Activated CD8-positive, alpha-beta memory T cell treated with anti-CD3 and anti-CD28 coated beads for 48 hours (primary cell): ENCODE measurements at regions not wholly inside any gene's neighbourhood (a gene's known extent, or its start where the extent isn't known, plus 50 kb on each side); places are given as distances from the start of the nearest gene placed in this dataset.
A peak's percentile ranks its signal among the peaks of the same experiment; 100 is the strongest.

Experiments
- DNase-seq, 3 experiments: peaks; one replicate each; pipeline ENCODE4 v3.0.0-alpha.2; 2020; ENCODE audit warnings: low read depth in 2 of 3, low spot score in 2 of 3

DNA sequence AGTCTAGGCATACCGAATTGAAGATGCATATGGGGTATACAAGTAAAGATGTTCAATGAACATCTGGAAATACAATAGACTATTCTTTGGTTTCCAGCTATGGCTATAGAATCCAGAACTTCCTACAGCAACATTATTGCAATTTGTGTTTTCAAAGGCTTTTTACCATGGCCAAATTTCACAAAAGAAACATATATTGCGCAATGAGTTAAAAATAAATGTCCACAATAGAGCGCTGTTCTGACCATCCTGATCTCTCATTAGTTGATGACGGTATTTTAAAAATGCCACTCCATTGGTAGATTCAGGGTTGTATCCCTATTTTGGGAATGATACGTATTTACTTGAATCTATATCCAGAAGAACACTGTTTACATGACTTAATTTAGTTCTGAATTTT is 139.2 kb downstream of the LINC00632 start:
- DNase-seq: no peak

GRCh38 chrX:140860718-140861117 is 141.7 kb upstream of the SPANXB1 start:
- no peak for DNase-seq

GRCh38 chrX:140866446-140866845 is 135.9 kb upstream of the SPANXB1 start:
- DNase-seq: no peak

DNA sequence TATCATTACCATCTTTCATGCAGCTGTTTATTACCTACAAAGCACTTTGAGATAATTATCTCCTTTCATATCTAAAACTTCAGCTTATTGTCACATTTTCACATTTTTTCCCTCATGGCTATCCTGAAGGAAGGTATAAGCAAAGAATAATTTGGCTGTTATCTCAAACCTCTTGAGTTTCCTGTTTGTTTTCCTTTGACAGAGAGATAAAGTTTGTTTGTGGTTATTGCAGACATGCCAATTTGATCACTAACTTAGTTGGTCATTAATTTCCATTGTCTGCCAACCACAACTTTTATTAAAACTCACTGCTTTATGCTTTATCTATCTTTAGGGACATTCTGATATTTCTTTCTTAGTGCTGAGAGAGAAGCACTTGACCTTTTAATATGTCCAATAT is 89.8 kb upstream of the SPANXB1 start:
- no peak for DNase-seq

- DNase-seq: no peak
Measured at GRCh38 chrX:140913802-140914501, 88.4 kb upstream of the SPANXB1 start.

GRCh38 chrX:140916872-140917271 is 85.5 kb upstream of the SPANXB1 start:
- DNase-seq: no peak

DNA sequence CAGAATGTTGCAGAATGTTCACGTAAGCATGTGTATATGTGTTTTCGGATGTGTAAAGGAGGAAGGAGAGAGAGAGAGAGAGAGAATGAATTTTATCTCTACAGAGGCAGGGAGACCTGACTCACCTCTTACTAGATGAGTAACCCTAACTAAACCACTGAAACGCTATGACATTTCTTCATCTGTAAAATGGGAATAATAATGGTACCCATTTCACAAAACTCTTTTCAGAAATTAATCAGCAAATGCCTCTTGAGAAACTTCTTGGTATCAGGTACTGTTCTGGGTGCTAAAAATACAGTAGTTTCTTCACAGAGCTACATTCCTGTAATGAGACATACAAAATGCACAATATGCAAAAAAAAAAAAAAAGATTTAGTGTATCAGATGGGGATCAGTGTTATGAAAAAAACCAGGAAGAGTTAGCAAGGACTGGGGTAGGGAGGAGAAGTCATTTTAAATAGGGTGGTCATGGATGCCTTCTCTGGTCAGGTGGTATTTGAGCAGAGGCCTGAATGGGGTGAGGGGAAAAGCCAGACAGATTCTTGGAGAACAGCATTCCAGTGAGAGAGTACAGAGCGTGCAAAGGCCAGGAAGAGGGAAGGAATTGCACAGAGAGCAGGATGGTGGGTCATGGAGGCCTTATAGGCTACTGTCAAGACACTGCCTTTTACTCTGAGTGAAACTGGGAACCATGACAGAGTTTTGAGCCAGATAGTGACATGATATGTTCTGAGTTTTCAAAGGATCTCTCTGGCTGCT is 84.9 kb upstream of the SPANXB1 start:
- DNase-seq: no peak

- peak in 1 of 3 experiments; percentile 4 for DNase-seq
Measured at GRCh38 chrX:140918398-140919038, 83.9 kb upstream of the SPANXB1 start.

DNA sequence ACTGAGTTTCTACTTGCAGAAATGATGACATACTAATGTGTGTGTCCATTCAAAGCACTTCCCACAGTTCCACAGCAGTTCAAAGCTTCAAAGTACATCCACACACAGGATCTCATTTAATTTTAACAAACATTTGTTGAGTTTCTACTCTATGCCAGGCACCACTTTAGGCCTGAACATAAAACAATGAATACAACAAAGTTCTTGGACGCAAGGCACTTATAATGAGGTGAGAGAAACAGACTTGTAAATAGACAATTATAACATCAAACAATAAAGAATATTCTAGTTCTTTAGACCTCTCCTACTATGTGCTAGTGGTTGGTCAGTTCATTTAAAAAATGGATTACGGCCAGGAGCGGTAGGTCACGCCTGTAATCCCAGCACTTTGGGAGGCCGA is 82.0 kb upstream of the SPANXB1 start:
- no peak for DNase-seq

DNA sequence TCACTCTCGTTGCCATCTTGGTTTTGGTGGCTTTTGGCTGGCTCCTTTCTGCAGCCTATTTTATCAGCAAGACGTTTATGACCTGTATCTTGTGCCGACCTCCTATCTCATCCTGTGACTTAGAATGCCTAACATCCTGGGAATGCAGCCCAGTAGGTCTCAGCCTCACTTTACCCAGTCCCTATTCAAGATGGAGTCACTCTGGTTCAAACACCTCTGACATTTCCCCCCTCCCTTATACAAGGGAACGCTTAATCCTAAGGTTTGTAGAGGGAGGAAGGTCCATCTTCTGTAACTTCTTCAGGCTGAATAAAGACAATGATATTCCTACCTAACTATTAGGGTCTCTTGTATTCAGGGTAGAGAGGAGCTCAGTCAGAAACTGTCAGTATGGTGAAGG is 79.3 kb upstream of the SPANXB1 start:
- DNase-seq: no peak

DNA sequence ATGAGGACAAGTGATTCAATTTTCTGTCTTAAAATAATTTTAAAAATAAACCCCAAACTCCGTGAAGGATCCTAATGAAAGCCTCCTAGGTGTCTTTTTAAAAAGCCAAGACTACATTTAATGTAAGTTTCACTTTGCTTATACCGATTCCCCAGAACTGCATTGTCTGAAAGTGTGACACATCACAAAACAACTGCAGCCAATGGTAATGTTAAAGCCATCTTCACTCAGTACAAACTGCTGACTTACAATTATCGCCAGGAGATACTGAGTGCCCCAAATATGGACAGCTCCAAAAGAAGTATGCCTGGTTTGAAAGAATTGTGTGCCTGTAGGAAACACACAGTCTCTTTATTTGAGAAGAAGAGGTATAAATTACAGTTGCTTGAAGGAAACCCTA is 73.7 kb upstream of the SPANXB1 start:
- DNase-seq: no peak

DNA sequence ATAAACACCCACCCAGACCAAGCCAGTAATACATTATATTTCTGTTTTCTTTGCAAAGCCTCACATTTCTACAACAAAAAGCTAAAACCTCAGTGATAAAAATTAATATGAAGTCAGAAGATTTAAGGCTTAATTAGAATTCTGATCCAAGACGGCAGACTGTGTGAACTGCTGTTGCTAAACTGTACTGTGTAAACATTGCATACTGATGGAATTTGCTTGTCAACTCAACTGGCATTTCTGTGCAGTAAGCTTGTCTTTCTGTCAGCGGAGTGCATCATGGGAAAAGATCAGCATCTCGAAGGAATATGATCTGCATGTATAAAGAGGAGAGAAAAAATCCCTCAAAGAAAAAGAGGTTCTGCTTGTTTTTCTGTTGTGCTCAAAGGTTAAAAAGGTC is 69.4 kb upstream of the SPANXB1 start:
- DNase-seq: no peak

DNA sequence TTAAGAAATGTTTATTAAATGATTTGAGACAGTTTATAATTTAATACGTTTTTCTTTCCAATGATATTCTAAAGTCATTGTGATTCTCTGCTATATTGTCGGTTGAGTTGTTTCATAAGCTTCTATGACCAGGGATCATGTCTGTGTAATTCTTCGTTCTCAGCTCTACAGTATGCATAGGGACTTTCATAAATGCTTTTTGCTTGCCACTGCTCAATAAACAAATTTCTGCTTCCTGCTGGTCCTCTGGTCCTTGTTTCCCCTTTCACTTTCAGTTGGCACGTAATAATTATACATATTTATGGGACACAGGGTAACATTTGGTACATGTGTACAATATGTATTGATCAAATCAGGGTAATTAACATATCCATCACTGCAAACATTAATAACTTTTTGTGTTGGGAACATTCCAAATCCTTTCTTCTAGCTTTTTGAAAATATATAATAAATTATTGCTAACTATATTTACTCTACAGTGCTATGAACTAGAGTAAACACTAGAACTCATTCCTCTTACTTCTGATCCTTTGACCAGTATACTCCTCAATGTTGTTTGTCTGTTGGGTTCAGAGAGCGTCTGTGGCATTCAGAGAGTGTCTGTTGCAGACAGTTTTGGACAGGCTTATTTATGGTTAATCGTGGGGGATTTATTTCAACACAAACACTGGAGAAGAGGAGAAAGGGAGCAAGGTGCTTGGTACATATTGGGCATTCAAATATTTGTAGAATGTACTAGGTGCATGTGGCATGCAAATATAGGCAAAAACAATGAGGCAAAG is 68.3 kb upstream of the SPANXB1 start:
- DNase-seq: no peak

DNA sequence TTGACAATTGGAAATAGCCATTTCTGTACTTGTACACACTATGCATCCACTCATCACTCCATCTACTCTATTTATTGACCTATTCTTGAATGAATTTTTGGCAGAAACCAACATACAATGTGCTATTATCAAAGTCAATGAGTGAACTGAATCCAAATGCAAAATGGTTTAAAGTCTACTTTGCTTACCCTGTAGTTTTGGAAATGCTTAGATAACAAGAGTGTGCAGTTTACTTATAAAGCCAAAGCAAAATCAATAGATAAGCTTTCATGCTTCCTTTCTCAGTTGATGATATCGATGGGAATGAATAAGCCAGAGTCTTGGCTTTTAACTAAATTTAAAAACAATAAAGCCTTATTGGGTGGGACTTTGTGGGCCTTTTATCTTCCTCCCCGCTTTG is 58.9 kb upstream of the SPANXB1 start:
- DNase-seq: no peak

DNA sequence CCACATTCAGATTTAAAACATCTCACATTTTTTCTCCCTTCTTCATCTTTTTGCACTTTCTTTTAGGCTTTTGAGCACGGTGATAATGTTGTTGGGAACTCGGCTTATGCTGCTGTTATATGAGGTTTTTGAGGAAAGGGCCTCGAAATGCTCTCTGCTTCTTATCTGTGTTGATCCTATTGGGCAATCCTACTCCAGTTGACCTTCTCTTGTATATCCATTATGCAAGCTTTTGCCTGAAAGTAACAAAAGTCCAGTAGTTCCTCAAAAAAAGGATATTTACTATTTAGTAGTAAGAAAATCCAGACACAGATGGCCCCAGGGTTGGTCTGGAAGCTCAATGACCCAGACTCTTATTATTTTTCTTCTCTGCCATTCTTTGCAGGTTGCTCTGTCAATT is 57.7 kb upstream of the SPANXB1 start:
- no peak for DNase-seq

GRCh38 chrX:140948827-140949226 is 53.6 kb upstream of the SPANXB1 start:
- DNase-seq: no peak

DNA sequence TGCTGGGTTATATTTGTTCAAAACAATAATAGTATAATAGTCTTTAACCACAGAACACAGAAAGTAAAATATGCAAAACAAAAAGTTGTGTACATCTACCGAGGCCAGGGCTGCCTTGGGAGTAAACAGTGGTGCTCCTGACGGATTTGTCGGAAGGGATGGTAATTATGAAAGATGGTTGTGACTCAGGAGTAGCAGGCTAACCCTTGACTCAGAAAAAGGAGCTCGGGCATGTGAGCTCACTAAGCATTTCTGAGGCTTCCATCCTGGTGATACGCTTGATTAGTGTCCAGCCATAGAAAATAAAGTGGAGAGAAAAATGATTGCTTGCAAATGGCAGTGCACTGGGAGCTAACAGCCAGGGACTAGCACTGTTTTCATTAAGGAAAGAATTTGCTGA is 53.2 kb upstream of the SPANXB1 start:
- DNase-seq: no peak
